ENCODE measurements at regions not wholly inside any gene's neighbourhood (a gene's known extent, or its start where the extent isn't known, plus 50 kb on each side); places are given as distances from the start of the nearest gene placed in this dataset.

- no peaks in the 10 kb centered on the region; a peak in 1 of 4 replicates for H3K27me3 ChIP-seq (replicated peaks in 1 of 2; ENCODE audit: control insufficient read depth in 2 of 2, insufficient read depth in 2 of 2, low read length in 1 of 2)
- 25% methylated on average over 2 of the region's 2 CpGs for WGBS (ENCODE audit: insufficient coverage, insufficient replicate concordance, low lambda C conversion rate, missing lambda C conversion rate)
- ChIA-PET CTCF (no interaction called here), SMC1A (ENCODE audit: uncharacterized antibody, unreplicated experiment) (no interaction called here), POLR2A (no interaction called here), RAD21 (ENCODE audit: unreplicated experiment) (no interaction called here)
- no peak for TF ChIP-seq EED (IDR thresholded peaks at IDR 0.05; ENCODE audit: low read depth)
- no peak for TF ChIP-seq NRF1 (conservative IDR thresholded peaks at IDR 0.05; ENCODE audit: low read depth, low read length)
- no peak for TF ChIP-seq GATAD2B (conservative IDR thresholded peaks at IDR 0.05; ENCODE audit: low read depth)
- no peak for TF ChIP-seq KLF5 (IDR thresholded peaks at IDR 0.05; ENCODE audit: partially characterized antibody)
- no peak for TF ChIP-seq ESRRA (IDR thresholded peaks at IDR 0.05; ENCODE audit: low read length)
- no peak for TF ChIP-seq HSF1 (IDR thresholded peaks at IDR 0.05; ENCODE audit: low read depth, low read length)
- no peak for TF ChIP-seq ZNF687 (IDR thresholded peaks at IDR 0.05)
- TF ChIP-seq RCOR1 (conservative IDR thresholded peaks at IDR 0.05; ENCODE audit: low read depth, low read length), result no peak
- TF ChIP-seq GABPA (IDR thresholded peaks at IDR 0.05; ENCODE audit: low read depth), result no peak
- no peak for TF ChIP-seq ZNF24 (IDR thresholded peaks at IDR 0.05)
- no peak for TF ChIP-seq ETV6 (conservative IDR thresholded peaks at IDR 0.05 in 1 of 2, IDR thresholded peaks at IDR 0.05 in 1 of 2; ENCODE audit: borderline replicate concordance in 1 of 2, low read depth in 1 of 2)
- BruUV-seq (replicated peaks), result no TSS peak
- no peak overlapping the region for H2AFZ ChIP-seq (ENCODE audit: control insufficient read depth, low read depth, low read length)
- DNase-seq (ENCODE audit: low read depth, low spot score), result no peak
- no peak for FAIRE-seq
- H3K9ac ChIP-seq (ENCODE audit: control insufficient read depth, insufficient read depth, low read length), result no peak overlapping the region
- H3K4me3 ChIP-seq, result no peak overlapping the region
- in situ Hi-C loops (cut with MboI) (no loop called here), intact Hi-C loops (cut with micrococcal nuclease; ENCODE audit: unreplicated experiment) (no loop called here)
- H3K27ac ChIP-seq (ENCODE audit: control insufficient read depth, insufficient read depth), result no peak overlapping the region
- no peaks in the 10 kb centered on the region for H3K36me3 ChIP-seq (ENCODE audit: control insufficient read depth in 2 of 2, insufficient read depth in 2 of 2, low read length in 1 of 2)
- H3K9me3 ChIP-seq (replicated peaks; ENCODE audit: control insufficient read depth, insufficient read depth, low read length), result no peaks in the 10 kb centered on the region
- H4K20me1 ChIP-seq (ENCODE audit: control insufficient read depth, insufficient read depth), result no peaks in the 10 kb centered on the region
- no peak for ATAC-seq
- H3K79me2 ChIP-seq (ENCODE audit: control insufficient read depth, insufficient read depth, low read length), result no peaks in the 10 kb centered on the region
- H3K4me2 ChIP-seq (ENCODE audit: control insufficient read depth, insufficient read depth), result no peak overlapping the region
- no peaks in the 10 kb centered on the region for H3K4me1 ChIP-seq (ENCODE audit: control insufficient read depth, insufficient read depth, low read length)
Measured at GRCh38 chr18:22517356-22517755, 99.6 kb upstream of the CTAGE1 start.

Measured in GM12878 (cell line).